ENCODE measurements at regions not wholly inside any gene's neighbourhood (a gene's known extent, or its start where the extent isn't known, plus 50 kb on each side); places are given as distances from the start of the nearest gene placed in this dataset.
A peak's percentile ranks its signal among the peaks of the same experiment; 100 is the strongest.
"Not testable (repeated sequence)": the region's sequence is repeated elsewhere in the genome, so short reads cannot be mapped to it uniquely, and the experiment has no call there.

DNA sequence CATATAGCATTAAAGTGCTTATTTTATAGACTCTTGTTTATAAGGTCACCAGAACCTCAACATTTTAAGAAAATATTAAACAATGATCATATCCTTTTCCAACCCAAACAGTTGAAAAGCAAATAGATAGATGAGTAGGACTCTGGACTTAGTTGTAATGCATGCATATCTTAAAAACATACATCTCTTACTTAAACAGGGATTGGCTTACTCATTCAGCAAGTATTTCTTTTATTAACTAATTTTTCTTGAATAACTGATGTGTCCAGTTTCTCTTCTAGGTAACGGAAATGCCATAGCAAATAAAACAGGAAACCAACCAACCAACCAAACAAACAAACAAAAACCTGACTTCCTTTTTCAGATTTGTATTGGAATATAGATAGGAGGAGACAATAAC lies 70.9 kb upstream of the NBPF4 start:
- no peak for DNase-seq

DNA sequence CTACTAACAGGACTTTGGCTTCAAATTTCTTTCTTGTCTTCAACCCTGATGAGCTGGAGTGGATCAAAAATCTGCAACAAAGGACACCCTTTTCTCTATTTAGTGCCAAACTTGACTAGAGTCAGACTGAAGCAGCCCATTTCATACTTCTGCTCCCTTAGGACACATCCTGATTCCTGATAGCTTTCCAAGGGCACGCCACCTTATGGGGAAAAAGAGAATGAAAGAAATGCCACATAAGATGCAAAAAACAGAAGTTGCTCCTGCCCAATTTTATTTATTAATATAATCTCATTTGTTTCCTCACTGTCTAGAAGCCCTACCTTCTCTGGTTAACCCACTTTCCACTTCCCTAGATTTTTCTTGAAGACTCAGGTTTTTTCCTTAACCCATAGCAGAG lies 72.7 kb upstream of the NBPF4 start:
- DNase-seq, result no peak

GRCh38 chr1:108320849-108321248 lies 77.0 kb upstream of the NBPF4 start:
- no peak for DNase-seq

- not testable (repeated sequence) for DNase-seq
Observed at GRCh38 chr1:108325338-108325737, 81.5 kb upstream of the NBPF4 start.

- DNase-seq, result peak; percentile 24
Observed at GRCh38 chr1:108327534-108328466, 83.9 kb upstream of the NBPF4 start.

GRCh38 chr1:108345776-108346531 lies 102.1 kb upstream of the NBPF4 start:
- DNase-seq, result no peak

- DNase-seq, result no peak
Observed at GRCh38 chr1:108357802-108358201, 92.3 kb upstream of the NBPF6 start.

GRCh38 chr1:108380059-108380832 lies 69.9 kb upstream of the NBPF6 start:
- not testable (repeated sequence) for DNase-seq
